Left lung (tissue), 4 donors: ENCODE measurements at regions not wholly inside any gene's neighbourhood (a gene's known extent, or its start where the extent isn't known, plus 50 kb on each side); places are given as distances from the start of the nearest gene placed in this dataset.
A peak's percentile ranks its signal among the peaks of the same experiment; 100 is the strongest.

Experiments
- ATAC-seq: fragments of 200-7000 bp; cut with Tn5 transposase; one replicate; pipeline ENCODE4 v1.9.1; 2020; ENCODE audit warnings: moderate library complexity
- DNase-seq, 4 donors: peaks; one replicate each; pipeline ENCODE4 v3.0.0-alpha.2; 2013 to 2020
- H3K27ac ChIP-seq, 2 donors: fragments of 200-600 bp; sonication (generic) in 1 of 2; one replicate each; pipeline versions ENCODE4 v1.5.0 to v1.8.0; 2020 to 2021
- H3K27me3 ChIP-seq, 2 donors: fragments of 200-600 bp; sonication (generic) in 1 of 2; one replicate each; pipeline versions ENCODE4 v1.5.0 to v1.8.0; 2020 to 2021
- H3K36me3 ChIP-seq, 2 donors: fragments of 200-600 bp; sonication (generic) in 1 of 2; one replicate each; pipeline versions ENCODE4 v1.5.0 to v1.8.0; 2020 to 2021
- H3K4me1 ChIP-seq, 2 donors: fragments of 200-600 bp; one replicate each; pipeline ENCODE4 v1.8.0; 2021
- H3K4me3 ChIP-seq, 2 donors: fragments of 200-600 bp; sonication (generic) in 1 of 2; one replicate each; pipeline versions ENCODE4 v1.5.0 to v1.8.0; 2020 to 2021; ENCODE audit warnings: mild to moderate bottlenecking in 1 of 2
- H3K9me3 ChIP-seq, 2 donors: fragments of 200-600 bp; sonication (generic) in 1 of 2; one replicate each; pipeline versions ENCODE4 v1.5.0 to v1.8.0; 2020 to 2021
- CTCF ChIP-seq, 2 donors: fragments of 200-600 bp; sonication (generic) in 1 of 2; IDR thresholded peaks; one replicate each; pipeline versions ENCODE4 v1.5.0 to v1.8.0; 2021; ENCODE audit warnings: antibody characterized with exemption in 2 of 2
- intact Hi-C, 2 donors: fragments of 100-400 bp; cut with DNase I; formaldehyde crosslinking; loops; one replicate each; pipeline versions ENCODE4 v1.11.2 to v1.14.2; 2022
- donor health status: DM: no; HTN: yes; CAD: no.
- donor health status: DM: no; HTN: no; CAD: no.

- DNase-seq, result no peak
- no peak for TF ChIP-seq CTCF (IDR thresholded peaks at IDR 0.05)
- Histone ChIP-seq H3K27ac (no peak overlapping the region), H3K4me1 (no peaks in the 10 kb centered on the region), H3K4me3 (no peak overlapping the region), H3K9me3 (peaks cover 0 to 1% of the 10 kb centered on the region in 2 donors), H3K27me3 (no peaks in the 10 kb centered on the region), H3K36me3 (no peaks in the 10 kb centered on the region)
- ATAC-seq, result no peak
- intact Hi-C loops, result no loop called here
These were observed 359.5 kb downstream of the DTWD2 start for GRCh38 chr5:118628660-118629354.

- DNase-seq (no peak), ATAC-seq (no peak)
- H3K4me3 ChIP-seq, result no peak overlapping the region
- no peak for TF ChIP-seq CTCF (IDR thresholded peaks at IDR 0.05)
- no peaks in the 10 kb centered on the region for H3K27me3 ChIP-seq
- H3K4me1 ChIP-seq, result no peaks in the 10 kb centered on the region
- no peaks in the 10 kb centered on the region for H3K36me3 ChIP-seq
- intact Hi-C loops, result no loop called here
- no peak overlapping the region for H3K27ac ChIP-seq
- H3K9me3 ChIP-seq, result no peaks in the 10 kb centered on the region
These were observed 368.1 kb downstream of the DTWD2 start for GRCh38 chr5:118620233-118620632.

GRCh38 chr5:118619823-118620222, 368.5 kb downstream of the DTWD2 start:
- ATAC-seq, result no peak
- Histone ChIP-seq H3K4me1 (no peaks in the 10 kb centered on the region), H3K9me3 (no peaks in the 10 kb centered on the region), H3K27me3 (no peaks in the 10 kb centered on the region), H3K27ac (no peak overlapping the region), H3K36me3 (no peaks in the 10 kb centered on the region), H3K4me3 (no peak overlapping the region)
- no peak for TF ChIP-seq CTCF (IDR thresholded peaks at IDR 0.05)
- DNase-seq, result peak in 1 of 4 donors; percentile 41
- intact Hi-C loops, result no loop called here

- Histone ChIP-seq H3K4me3 (no peak overlapping the region), H3K27ac (no peak overlapping the region), H3K27me3 (no peaks in the 10 kb centered on the region), H3K4me1 (no peaks in the 10 kb centered on the region), H3K36me3 (no peaks in the 10 kb centered on the region), H3K9me3 (no peaks in the 10 kb centered on the region)
- DNase-seq, result no peak
- no peak for ATAC-seq
- intact Hi-C loops, result no loop called here
- no peak for TF ChIP-seq CTCF (IDR thresholded peaks at IDR 0.05)
These were observed 372.1 kb downstream of the DTWD2 start for GRCh38 chr5:118616281-118616680.

GRCh38 chr5:118614731-118615456, 373.5 kb downstream of the DTWD2 start:
- TF ChIP-seq CTCF (IDR thresholded peaks at IDR 0.05), result no peak
- H3K4me1 ChIP-seq, result no peaks in the 10 kb centered on the region
- DNase-seq (peak in 3 of 4 donors; percentile 51 to 84 (median 82)), ATAC-seq (peak; percentile 33)
- H3K9me3 ChIP-seq, result no peaks in the 10 kb centered on the region
- H3K4me3 ChIP-seq, result no peak overlapping the region
- H3K27me3 ChIP-seq, result no peaks in the 10 kb centered on the region
- no peak overlapping the region for H3K27ac ChIP-seq
- no peaks in the 10 kb centered on the region for H3K36me3 ChIP-seq
- intact Hi-C loops, result no loop called here
